HG02884 (cell line): ENCODE measurements at regions not wholly inside any gene's neighbourhood (a gene's known extent, or its start where the extent isn't known, plus 50 kb on each side); places are given as distances from the start of the nearest gene placed in this dataset.
"Not testable (repeated sequence)": the region's sequence is repeated elsewhere in the genome, so short reads cannot be mapped to it uniquely, and the experiment has no call there.

ENCODE experiments used
- ATAC-seq: cut with Tn5 transposase; IDR thresholded peaks from one replicate; pipeline ENCODE4 v1.9.1; 2021; ENCODE audit warnings: mild to moderate bottlenecking, moderate library complexity; ENCODE audit not compliant: unreplicated experiment

DNA sequence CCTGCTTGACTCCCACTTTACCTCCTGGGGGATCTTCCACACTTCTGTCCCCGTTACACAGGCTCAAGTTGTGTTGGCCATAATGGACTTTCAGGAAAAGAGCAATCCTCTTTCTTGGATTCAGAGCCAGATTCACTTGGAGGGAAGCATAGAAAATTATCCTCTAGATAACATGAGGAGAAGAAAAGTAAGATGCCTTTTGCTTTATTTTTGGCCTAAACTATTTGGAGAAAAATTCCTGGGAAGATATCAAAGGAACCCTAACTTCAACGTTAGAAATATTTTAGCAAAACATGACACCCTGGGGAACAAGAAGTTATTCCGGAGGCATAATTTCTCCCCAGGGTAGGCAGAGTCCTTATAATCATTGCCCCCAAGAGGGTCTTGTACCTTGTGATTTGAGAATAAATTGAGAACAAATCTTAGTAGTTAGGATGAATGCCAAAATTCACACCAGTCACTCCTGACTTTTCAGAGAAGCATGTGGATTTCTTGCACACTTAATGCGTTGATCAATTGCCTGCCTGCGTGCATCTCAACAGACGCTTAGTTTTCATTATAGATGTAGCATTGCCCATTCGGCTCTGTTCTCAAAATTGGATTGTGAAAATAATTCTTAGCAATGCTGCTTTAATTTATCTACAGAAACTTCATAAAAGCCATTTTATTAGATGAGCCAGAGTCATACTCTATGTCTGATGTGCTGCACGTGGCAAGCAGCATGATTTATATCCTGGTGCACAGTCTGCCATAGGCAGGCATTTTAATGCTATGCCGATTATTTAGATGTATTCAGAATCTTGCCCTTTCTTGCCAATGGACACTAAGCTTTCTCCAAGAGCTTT, 224.4 kb downstream of the C7orf25 start:
- ATAC-seq = no peak

GRCh38 chr7:42686594-42687156, 225.2 kb downstream of the C7orf25 start:
- no peak for ATAC-seq

DNA sequence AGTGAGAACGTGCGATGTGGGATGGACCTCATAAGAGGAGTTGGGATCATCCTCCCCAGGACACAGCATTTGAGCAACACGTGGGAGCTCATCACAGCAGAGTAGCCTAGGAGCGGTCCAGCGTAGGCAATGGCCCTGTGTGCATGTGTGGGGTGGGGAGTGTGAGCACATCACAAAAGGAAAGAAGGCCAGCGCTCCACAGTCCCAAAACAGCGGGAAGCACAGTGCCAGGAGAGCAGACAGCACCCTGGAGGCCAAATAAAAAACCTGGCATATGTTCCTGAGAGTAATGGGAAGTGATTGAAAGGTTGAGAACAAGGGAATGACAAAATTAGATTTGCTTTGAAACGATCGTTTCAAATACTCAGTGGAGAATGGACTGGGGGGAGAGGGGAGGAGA, 226.0 kb downstream of the C7orf25 start:
- no peak for ATAC-seq

- ATAC-seq = no peak
Observed at GRCh38 chr7:42677751-42678699, 233.8 kb downstream of the C7orf25 start.

GRCh38 chr7:42674541-42674940, 237.3 kb downstream of the C7orf25 start:
- ATAC-seq = no peak

GRCh38 chr7:42673951-42674350, 237.9 kb downstream of the C7orf25 start:
- ATAC-seq = no peak

- no peak for ATAC-seq
Observed at GRCh38 chr7:42672339-42672999, 239.4 kb downstream of the C7orf25 start.

DNA sequence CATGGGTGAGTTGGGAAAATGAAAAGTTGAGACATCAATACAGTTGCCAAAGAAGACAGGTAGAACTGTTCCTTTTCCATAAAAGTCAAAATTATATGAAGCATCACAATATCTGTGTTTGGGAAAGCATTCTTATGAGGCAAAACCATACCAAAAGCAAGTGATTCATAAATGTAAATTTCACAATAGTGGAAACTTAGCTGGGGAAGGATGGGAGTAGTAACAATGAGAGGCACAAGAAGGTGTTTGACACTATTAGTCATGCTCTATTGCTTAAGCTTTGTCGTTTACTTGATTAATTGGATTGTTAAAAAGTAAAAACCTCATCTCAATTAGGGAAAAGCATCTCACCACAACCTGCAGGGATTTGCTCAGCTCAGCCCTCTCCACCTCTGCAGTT, 240.2 kb downstream of the C7orf25 start:
- ATAC-seq = no peak

DNA sequence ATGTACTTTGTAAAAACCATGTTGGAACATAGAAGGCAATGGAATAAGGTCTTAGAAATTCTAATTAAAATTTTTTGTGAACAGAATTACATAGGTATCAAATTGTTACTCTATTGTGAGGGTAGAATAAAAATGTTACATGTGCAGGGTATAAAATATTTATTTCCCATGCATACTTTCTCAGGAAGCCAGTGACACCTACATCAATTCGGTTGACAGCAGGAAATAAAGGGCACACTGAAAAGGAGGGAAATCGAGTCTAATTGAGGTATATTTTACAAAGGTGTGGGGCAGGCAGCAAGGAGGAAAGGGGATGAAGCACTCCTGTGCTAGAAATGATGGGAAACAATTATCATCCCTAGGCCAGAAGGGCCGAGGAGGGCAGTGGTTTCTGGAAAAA, 244.9 kb downstream of the C7orf25 start:
- ATAC-seq = no peak

- no peak for ATAC-seq
Observed at GRCh38 chr7:42662862-42663261, 249.0 kb downstream of the C7orf25 start.

GRCh38 chr7:42661312-42661711, 250.6 kb downstream of the C7orf25 start:
- no peak for ATAC-seq

- ATAC-seq = no peak
Observed at GRCh38 chr7:42650701-42651100, 261.2 kb downstream of the C7orf25 start.

DNA sequence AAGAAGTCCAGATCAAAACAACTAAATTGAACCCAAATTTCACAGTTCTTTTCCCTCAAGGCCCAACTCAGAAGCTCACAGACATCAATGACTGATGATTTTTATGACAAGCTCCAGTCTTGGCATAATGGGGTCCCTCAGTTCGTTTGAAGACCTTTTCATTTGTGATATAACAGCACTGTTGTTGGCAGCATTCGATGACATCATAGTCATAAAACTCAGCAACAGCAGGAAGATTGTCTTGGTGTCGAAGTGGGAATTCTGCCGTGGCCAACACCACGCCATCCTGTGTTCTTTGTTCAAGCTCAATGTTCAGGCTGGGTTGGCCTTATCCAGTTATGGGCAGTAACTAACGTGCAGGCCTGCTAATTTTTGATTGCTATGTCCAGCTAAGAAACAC, 261.7 kb downstream of the C7orf25 start:
- no peak for ATAC-seq

DNA sequence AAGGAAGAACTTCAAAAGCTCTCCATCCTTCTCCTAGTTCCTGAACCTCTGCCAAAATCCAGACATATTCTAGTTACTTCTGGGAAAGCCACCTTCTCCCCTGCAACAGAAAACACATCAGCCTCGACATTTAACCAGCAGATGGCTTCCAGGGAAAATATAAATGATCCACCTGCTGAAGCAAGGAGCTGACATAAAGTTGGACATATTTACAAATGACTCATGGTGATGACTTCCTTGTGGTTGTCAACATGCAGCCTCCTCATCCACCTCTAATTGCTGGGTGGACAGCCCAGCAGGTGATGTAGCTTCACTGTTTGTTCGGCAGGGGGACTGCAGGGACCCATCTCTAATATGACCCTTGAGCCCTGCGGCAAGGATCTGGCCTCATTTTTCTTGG, 266.0 kb downstream of the C7orf25 start:
- ATAC-seq = no peak

GRCh38 chr7:42642699-42643098, 269.2 kb downstream of the C7orf25 start:
- no peak for ATAC-seq

GRCh38 chr7:42639930-42640329, 271.9 kb downstream of the C7orf25 start:
- ATAC-seq = no peak

GRCh38 chr7:42636380-42636779, 275.5 kb downstream of the C7orf25 start:
- not testable (repeated sequence) for ATAC-seq

DNA sequence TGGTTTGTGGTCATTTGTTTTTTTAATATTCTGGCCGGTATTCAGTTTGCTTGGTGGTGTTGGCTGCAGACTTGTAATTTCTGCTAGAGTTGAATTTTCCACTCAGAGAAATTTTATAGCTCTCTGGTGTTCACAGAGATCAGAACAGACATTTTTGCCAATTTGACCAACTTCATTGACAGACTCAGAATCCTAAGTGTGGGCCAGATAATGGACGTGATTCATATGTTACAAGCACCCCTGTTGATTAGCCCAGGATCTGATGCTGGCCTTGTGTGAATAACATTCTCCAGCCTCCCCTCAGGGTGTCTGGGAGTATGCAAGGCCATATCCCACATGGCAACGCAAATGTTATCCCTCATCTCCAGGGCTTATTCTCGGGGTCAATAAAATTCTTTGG, 283.8 kb downstream of the C7orf25 start:
- no peak for ATAC-seq

DNA sequence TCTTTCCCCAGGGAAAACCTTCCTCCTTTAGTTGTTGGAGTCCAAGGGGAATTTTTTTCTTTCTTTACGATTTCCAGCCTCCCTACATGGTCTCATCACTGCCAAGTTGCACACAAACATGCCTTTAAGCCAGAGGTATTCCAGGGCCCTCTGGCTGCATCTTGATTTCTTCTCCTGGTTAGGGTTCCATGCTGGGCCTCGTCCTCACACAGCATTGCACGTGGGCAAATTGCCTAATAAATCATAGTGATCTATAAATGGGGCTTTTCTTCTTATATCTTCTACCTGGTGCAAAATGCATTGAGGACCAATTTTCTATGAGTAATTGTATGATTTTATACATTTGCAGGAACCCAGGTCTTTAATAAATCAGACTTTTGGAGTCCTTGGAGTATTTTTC, 284.2 kb downstream of the C7orf25 start:
- ATAC-seq = no peak

DNA sequence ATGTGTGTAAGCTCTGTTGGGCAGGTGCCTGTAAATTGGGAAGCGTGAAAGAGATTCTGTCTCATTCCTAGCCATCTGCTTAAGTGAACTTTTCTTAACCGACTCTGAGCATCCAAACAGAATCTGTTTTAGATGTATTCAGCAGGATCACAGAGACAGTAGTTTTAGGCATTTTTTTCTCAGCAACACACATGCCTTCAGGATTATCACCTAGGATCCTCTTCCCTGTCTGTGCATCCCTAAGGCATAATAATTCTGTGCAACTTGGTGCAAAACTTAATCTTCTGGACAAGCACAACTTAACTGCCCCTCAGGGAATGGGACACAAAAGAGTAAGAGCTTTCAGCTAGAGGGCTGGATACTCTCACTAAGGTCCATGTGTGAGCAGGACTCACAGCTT, 284.8 kb downstream of the C7orf25 start:
- no peak for ATAC-seq

- no peak for ATAC-seq
Observed at GRCh38 chr7:42625421-42625820, 286.4 kb downstream of the C7orf25 start.
